Epidermal melanocyte (primary cell): ENCODE measurements at regions not wholly inside any gene's neighbourhood (a gene's known extent, or its start where the extent isn't known, plus 50 kb on each side); places are given as distances from the start of the nearest gene placed in this dataset.

Experiments
- DNase-seq: peaks from one replicate; pipeline ENCODE4 v3.0.0; 2011; ENCODE audit warnings: low spot score; ENCODE audit not compliant: insufficient read length

DNA sequence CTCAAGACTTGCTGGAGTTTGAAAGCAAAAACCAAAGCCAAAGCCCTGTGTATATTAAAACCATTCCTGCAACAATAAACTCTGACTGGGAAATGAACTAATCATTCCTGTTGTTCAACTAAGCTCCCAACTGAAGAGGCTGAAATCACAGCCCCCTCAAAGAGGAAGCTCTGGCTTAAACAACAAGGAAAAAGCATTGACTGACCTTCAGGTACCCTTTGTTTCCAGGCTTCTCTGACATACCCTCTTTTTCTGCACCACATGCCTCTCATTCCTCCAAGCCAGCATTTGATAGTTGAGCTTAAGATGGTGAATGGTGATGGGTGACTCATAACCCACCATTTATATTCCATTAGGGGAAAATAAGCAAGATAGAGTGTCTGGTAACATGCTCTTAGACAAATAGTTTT is 470.9 kb upstream of the SOX9 start:
- DNase-seq = no peak

- no peak for DNase-seq
Measured at GRCh38 chr17:71655542-71655941, 465.3 kb upstream of the SOX9 start.

DNA sequence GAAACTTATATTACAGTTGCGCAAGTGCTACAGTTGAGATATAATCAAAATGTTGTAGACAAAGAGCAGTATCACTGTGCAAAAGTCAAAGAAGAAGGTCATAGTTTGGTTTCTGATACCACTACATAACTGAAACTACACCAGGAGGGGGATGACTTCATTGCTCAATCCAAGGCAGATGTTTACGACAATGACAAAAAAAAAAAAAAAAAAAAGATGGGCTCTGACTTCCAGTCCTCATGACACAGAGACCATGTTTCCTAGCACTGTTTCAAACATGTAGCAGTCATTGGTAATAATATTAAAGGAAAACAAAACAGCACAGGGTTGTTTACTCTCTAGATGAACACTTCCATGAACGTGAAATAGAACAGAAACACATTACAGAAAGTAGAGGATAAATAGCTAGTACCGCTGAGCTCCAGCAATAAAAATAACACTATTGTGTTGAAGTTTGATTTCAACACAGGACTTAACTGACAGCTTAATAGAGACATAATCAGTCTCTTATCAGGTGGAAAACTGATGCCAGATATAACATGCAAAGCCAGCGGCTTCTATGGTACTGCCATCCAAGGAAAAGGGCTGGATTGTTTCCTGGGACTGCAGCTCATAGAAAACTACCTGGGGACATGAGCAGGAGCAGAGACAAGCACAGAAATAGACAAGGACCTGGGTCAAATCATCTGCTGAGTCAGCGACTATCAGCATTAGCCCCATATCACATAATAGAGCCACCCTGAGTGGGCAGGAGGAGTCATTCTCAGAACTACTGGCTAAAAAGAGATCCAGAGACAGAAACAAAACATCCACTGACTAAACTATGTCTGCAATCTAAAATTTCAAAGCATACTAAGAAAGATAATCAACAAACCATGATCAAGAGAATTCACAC is 463.6 kb upstream of the SOX9 start:
- DNase-seq = no peak

- no peak for DNase-seq
Measured at GRCh38 chr17:71658996-71659395, 461.8 kb upstream of the SOX9 start.

DNA sequence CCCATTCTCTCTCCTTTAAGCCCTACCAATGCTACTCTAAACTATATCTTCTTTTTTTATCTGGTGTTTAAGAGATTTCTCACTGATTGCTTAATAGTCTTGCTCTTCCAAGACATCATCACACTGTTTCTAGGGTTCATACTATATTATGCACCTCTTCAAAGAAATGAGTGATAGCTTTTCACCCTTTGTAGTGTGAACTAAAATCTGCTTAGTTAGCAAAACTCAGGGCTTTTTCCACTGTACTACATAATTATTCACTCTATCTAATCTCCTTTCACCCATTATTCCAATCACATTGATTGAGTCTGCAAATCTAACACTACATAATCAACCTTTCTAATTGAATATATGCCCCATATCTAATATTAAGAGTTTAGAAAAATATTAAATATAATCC is 456.0 kb upstream of the SOX9 start:
- DNase-seq = no peak

GRCh38 chr17:71666047-71666446 is 454.8 kb upstream of the SOX9 start:
- DNase-seq = no peak

- DNase-seq = no peak
Measured at GRCh38 chr17:71667661-71668060, 453.2 kb upstream of the SOX9 start.

- DNase-seq = no peak
Measured at GRCh38 chr17:71668807-71669206, 452.0 kb upstream of the SOX9 start.

- no peak for DNase-seq
Measured at GRCh38 chr17:71677439-71677838, 443.4 kb upstream of the SOX9 start.

GRCh38 chr17:71679832-71680231 is 441.0 kb upstream of the SOX9 start:
- DNase-seq = no peak

GRCh38 chr17:71681427-71682173 is 439.2 kb upstream of the SOX9 start:
- DNase-seq = no peak

- no peak for DNase-seq
Measured at GRCh38 chr17:71682174-71682494, 438.7 kb upstream of the SOX9 start.

- DNase-seq = no peak
Measured at GRCh38 chr17:71689782-71690181, 431.0 kb upstream of the SOX9 start.

- DNase-seq = no peak
Measured at GRCh38 chr17:71699907-71700306, 420.9 kb upstream of the SOX9 start.

DNA sequence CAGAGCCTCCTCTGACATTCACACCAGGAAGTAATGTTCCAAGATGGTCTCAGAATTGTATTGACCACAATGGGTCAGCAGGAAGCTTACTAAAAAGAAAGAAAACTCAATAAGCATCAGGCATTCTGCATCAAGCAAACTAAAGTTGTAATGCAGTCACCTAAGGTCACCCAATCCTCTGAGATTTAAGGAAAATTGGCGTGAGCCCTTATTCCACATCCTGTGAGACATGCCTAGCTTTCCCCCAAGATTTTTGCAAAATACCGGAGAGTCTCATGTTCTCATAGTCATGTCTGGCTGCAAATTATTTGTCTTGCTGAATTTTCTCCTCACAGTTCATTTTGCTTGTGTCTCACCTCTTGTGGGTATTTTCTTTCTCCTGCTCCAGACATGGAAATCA is 417.1 kb upstream of the SOX9 start:
- no peak for DNase-seq

GRCh38 chr17:71709271-71709890 is 411.4 kb upstream of the SOX9 start:
- no peak for DNase-seq

- DNase-seq = peak; percentile 33
Measured at GRCh38 chr17:71709946-71710345, 410.9 kb upstream of the SOX9 start.

- DNase-seq = no peak
Measured at GRCh38 chr17:71710816-71711215, 410.0 kb upstream of the SOX9 start.

GRCh38 chr17:71713846-71714245 is 407.0 kb upstream of the SOX9 start:
- no peak for DNase-seq

DNA sequence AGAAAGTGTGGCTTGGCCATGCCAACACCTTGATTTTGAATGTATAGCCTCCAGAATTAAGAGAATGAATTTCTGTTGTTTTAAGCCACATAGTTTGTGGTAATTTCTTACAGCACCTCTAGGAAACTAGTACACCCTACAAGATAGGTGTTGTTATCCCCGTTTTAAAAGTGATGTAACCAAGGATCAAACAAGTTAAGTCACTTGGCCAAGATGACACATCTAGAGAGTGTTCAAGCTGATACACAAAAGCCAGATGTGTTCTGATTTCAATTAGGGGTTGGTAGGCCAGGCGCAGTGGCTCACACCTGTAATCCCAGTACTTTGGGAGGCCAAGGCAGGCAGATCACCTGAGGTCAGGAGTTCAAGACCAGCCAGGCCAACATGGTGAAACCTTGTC is 396.5 kb upstream of the SOX9 start:
- no peak for DNase-seq

DNA sequence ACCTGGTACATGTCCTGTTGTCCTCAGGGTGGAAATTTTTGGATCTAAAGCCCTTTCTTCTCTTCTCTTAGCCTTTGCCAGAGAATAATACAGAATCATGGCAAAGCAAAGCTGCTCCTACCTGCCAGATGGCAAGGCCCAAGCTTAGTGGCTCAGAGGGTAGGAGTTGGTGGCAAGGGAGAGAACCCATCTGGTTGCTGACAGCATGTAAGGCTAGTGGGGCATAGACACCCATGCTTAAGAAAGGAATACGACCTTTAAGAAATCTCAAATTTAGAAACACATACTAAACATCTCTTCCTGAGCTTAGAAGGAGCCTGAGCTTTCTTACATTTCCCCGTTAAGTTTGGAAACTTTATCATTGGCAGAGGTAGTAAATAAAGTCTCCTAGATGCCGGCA is 395.0 kb upstream of the SOX9 start:
- no peak for DNase-seq

DNA sequence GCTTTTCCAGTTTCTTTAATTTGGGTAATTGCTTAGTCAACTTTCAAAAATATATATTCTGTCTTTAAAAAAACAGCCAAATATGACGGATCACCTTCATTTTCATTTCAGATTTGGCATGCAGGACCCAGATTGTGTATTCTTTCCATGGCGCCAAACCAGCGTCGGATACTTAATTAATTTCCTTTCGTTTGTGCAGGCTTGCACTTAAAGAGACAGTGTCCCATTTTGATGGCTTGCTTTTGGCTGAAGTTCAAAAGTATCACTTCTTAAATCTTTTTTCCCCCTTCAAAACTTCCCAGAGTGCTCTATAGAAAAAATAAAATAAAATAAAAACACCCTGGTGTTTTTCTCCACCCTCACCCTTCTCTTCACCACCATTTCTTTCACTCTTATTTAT is 394.5 kb upstream of the SOX9 start:
- DNase-seq = no peak
